OCI-LY7 (cell line): ENCODE measurements at regions not wholly inside any gene's neighbourhood (a gene's known extent, or its start where the extent isn't known, plus 50 kb on each side); places are given as distances from the start of the nearest gene placed in this dataset.

ENCODE experiments used
- BruUV-seq: library from RNA; stranded (reverse); fragments of 400-500 nt; replicated peaks from 2 replicates; lab custom pipeline; 2021; lab: Mats Ljungman, UMichigan
- CTCF ChIA-PET: fragments of 300-600 bp; sonication (Branson Sonifier 250); formaldehyde crosslinking; loops from one replicate; lab custom pipeline; 2022; ENCODE audit warnings: antibody characterized with exemption; ENCODE audit not compliant: unreplicated experiment; lab: Charles Lee
- POLR2A ChIA-PET: fragments of 300-600 bp; sonication (Branson Sonifier 250); formaldehyde crosslinking; loops from one replicate; lab custom pipeline; 2022; ENCODE audit warnings: antibody characterized with exemption; lab: Charles Lee
- DNase-seq: peaks from one replicate; pipeline ENCODE4 v3.0.0-alpha.2; 2015; ENCODE audit warnings: low spot score
- H2AFZ ChIP-seq: fragments of 200-600 bp; sonication (generic), shearing (Covaris generic); 2 replicates; pipeline ENCODE4 v1.6.1; 2014; ENCODE audit warnings: mild to moderate bottlenecking, antibody characterized with exemption, low read length, moderate library complexity
- H3K27ac ChIP-seq: fragments of 200-600 bp; sonication (generic); 2 replicates; pipeline ENCODE4 v1.5.1; 2014; ENCODE audit warnings: mixed run types, low read depth, mild to moderate bottlenecking, moderate library complexity, low read length, inconsistent platforms; ENCODE audit not compliant: poor library complexity, severe bottlenecking
- H3K36me3 ChIP-seq: fragments of 200-600 bp; sonication (generic); 2 replicates; pipeline ENCODE4 v1.6.1; 2014; ENCODE audit warnings: mild to moderate bottlenecking, antibody characterized with exemption, low read length, moderate library complexity, mixed read lengths; ENCODE audit not compliant: insufficient read depth
- H3K4me1 ChIP-seq: fragments of 200-600 bp; sonication (generic); 2 replicates; pipeline ENCODE4 v1.5.1; 2014; ENCODE audit warnings: mild to moderate bottlenecking, low read length; ENCODE audit not compliant: insufficient read depth, poor library complexity, severe bottlenecking
- H3K4me2 ChIP-seq: fragments of 200-600 bp; sonication (generic); 2 replicates; pipeline ENCODE4 v1.6.1; 2014; ENCODE audit warnings: mild to moderate bottlenecking, low read length
- H3K4me3 ChIP-seq: fragments of 200-600 bp; sonication (generic); 2 replicates; pipeline ENCODE4 v1.5.1; 2014; ENCODE audit warnings: mild to moderate bottlenecking, low read depth, low read length; ENCODE audit not compliant: poor library complexity, severe bottlenecking
- H3K79me2 ChIP-seq: fragments of 200-600 bp; sonication (generic); 2 replicates; pipeline ENCODE4 v1.6.1; 2016; ENCODE audit warnings: low read depth, mild to moderate bottlenecking, low read length, moderate library complexity, mixed read lengths; ENCODE audit not compliant: insufficient read depth
- H3K9me2 ChIP-seq: fragments of 200-600 bp; sonication (generic); 2 replicates; pipeline ENCODE4 v1.6.1; 2016; ENCODE audit warnings: mild to moderate bottlenecking, low read length, mixed read lengths; ENCODE audit not compliant: insufficient read depth
- H3K9me3 ChIP-seq: fragments of 200-600 bp; sonication (generic); 2 replicates; pipeline ENCODE4 v1.6.1; 2014; ENCODE audit warnings: mild to moderate bottlenecking, mixed run types, low read length, mixed read lengths
- H4K20me1 ChIP-seq: fragments of 200-600 bp; sonication (generic); 2 replicates; pipeline ENCODE4 v1.6.1; 2014; ENCODE audit warnings: mild to moderate bottlenecking, antibody characterized with exemption, low read length, moderate library complexity, mixed read lengths; ENCODE audit not compliant: insufficient read depth
- CTCF ChIP-seq: fragments of 200-600 bp; sonication (generic); conservative IDR thresholded peaks from 2 replicates; pipeline ENCODE4 v1.5.1; 2014; ENCODE audit warnings: mild to moderate bottlenecking, antibody characterized with exemption, low read length, moderate library complexity, mixed read lengths
- EZH2phosphoT487 ChIP-seq: fragments of 200-600 bp; sonication (generic); IDR thresholded peaks from 2 replicates; pipeline ENCODE4 v1.6.1; 2018; ENCODE audit warnings: low read depth, borderline replicate concordance, mild to moderate bottlenecking, mixed run types, antibody characterized with exemption, low read length, moderate library complexity, mixed read lengths
- intact Hi-C: fragments of 100-400 bp; cut with micrococcal nuclease; formaldehyde crosslinking; loops from one replicate; pipeline ENCODE4 v1.10.0; 2022; ENCODE audit not compliant: unreplicated experiment

- Histone ChIP-seq H3K4me1 (no peaks in the 10 kb centered on the region), H2AFZ (no peak overlapping the region), H3K4me2 (no peak overlapping the region), H3K9me3 (no peaks in the 10 kb centered on the region), H3K79me2 (no peaks in the 10 kb centered on the region), H3K27ac (no peak overlapping the region), H3K9me2 (no peaks in the 10 kb centered on the region), H4K20me1 (no peaks in the 10 kb centered on the region), H3K4me3 (no peak overlapping the region), H3K36me3 (no peaks in the 10 kb centered on the region)
- intact Hi-C loops, result no loop called here
- no TSS peak for BruUV-seq
- ChIA-PET CTCF (no interaction called here), POLR2A (interaction anchor here (0.6 kb wide), 1 partner anchor 387 kb away, joined by 5 read pairs; no protein-coding TSS in a partner anchor)
- DNase-seq, result no peak
- TF ChIP-seq CTCF, result no peak
These were observed 455.4 kb upstream of the CNTN5 start for GRCh38 chr11:98565311-98565710.

DNA sequence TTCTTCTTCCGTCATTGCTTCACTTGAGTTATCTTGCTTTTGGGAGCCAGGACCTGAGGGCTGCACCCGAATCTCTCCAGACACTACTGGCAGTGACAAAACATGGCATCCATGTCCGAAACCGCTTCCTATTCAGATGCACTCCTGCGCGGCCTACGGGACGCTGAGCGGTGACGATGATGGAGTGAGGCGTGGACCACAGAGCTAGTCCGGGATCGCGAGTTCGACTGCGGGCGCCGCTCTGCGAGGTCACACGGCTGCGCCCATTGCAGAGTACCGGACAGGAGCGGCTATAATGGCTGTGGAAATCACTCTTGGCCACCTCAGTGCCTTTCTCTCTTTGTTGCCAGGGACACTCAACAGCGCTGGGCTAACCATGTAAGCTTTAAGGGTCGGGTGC is 453.8 kb upstream of the CNTN5 start:
- H3K79me2 ChIP-seq, result no peaks in the 10 kb centered on the region
- no peak for DNase-seq
- no peaks in the 10 kb centered on the region for H3K9me3 ChIP-seq
- intact Hi-C loops, result no loop called here
- no peaks in the 10 kb centered on the region for H4K20me1 ChIP-seq
- TF ChIP-seq CTCF (no peak), EZH2phosphoT487 (no peak)
- H3K27ac ChIP-seq, result no peak overlapping the region
- H3K4me3 ChIP-seq, result no peak overlapping the region
- BruUV-seq, result no TSS peak
- CTCF ChIA-PET, result no interaction called here
- H3K4me2 ChIP-seq, result no peak overlapping the region
- no peaks in the 10 kb centered on the region for H3K9me2 ChIP-seq
- H2AFZ ChIP-seq, result no peak overlapping the region
- no peaks in the 10 kb centered on the region for H3K4me1 ChIP-seq
- H3K36me3 ChIP-seq, result no peaks in the 10 kb centered on the region
- POLR2A ChIA-PET, result no interaction called here

DNA sequence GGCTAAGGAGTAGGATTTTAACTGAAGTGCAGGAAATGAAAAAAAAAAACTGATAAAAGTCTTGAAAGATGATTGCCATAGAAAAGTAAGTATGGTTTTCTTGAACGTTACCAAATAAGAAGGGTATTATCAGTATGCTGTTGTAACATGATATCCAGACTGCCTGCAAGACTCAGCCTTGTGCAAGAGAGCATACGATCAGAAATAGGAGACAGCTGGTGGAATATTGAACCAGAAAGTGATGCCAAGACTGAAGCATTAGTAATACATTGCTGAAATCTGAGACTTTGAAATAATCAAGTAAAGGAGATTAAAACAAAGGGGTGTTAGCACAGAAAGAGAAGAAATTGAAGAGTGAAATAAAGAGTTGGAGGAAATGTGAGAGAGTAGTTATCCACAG is 452.7 kb upstream of the CNTN5 start:
- BruUV-seq, result no TSS peak
- H3K4me2 ChIP-seq, result no peak overlapping the region
- no peak overlapping the region for H2AFZ ChIP-seq
- H4K20me1 ChIP-seq, result no peaks in the 10 kb centered on the region
- no peaks in the 10 kb centered on the region for H3K4me1 ChIP-seq
- no peak for DNase-seq
- TF ChIP-seq EZH2phosphoT487 (no peak), CTCF (no peak)
- intact Hi-C loops, result no loop called here
- ChIA-PET POLR2A (no interaction called here), CTCF (no interaction called here)
- no peak overlapping the region for H3K4me3 ChIP-seq
- no peaks in the 10 kb centered on the region for H3K36me3 ChIP-seq
- no peak overlapping the region for H3K27ac ChIP-seq
- no peaks in the 10 kb centered on the region for H3K9me2 ChIP-seq
- no peaks in the 10 kb centered on the region for H3K9me3 ChIP-seq
- H3K79me2 ChIP-seq, result no peaks in the 10 kb centered on the region
